ENCODE measurements at regions not wholly inside any gene's neighbourhood (a gene's known extent, or its start where the extent isn't known, plus 50 kb on each side); places are given as distances from the start of the nearest gene placed in this dataset.

DNA sequence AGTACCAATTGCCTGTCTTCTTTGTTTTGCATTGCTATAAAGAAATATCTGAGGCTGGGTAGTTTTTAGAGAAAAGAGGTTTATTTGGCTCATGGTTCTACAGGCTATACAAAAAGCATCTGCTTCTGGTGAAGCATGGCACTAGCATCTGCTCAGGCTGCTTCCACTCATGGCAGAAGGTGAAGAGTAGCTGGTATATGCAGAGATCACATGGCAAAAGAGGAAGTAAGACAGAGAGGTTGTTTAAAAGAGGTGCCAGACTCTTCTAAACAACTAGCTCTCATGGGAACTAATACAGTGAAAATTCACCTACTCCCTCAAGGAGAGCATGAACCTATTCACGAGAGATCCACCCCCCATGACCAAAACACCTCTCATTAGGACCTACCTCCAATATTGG, 56.7 kb upstream of the GUCA2B start:
- Histone ChIP-seq H3K4me1 (ENCODE audit: insufficient read depth, low read length, poor library complexity, severe bottlenecking) (no peaks in the 10 kb centered on the region), H3K36me3 (ENCODE audit: insufficient read depth, low read length) (no peaks in the 10 kb centered on the region), H3F3A (ENCODE audit: low read depth) (no peaks in the 10 kb centered on the region), H2AFZ (ENCODE audit: low read length) (no peak overlapping the region), H3K79me2 (ENCODE audit: insufficient read depth, low read length) (no peaks in the 10 kb centered on the region), H3K27me3 (ENCODE audit: insufficient read depth, low read length, poor library complexity, severe bottlenecking) (no peaks in the 10 kb centered on the region), H3K9me3 (ENCODE audit: insufficient read depth, low read depth, low read length) (no peaks in the 10 kb centered on the region), H4K20me1 (ENCODE audit: insufficient read depth, low read length, poor library complexity, severe bottlenecking) (no peaks in the 10 kb centered on the region), H3K4me2 (ENCODE audit: low read depth, low read length, poor library complexity, severe bottlenecking) (no peak overlapping the region), H3K9ac (ENCODE audit: low read depth, low read length, poor library complexity, severe bottlenecking) (no peak overlapping the region), H3K4me3 (ENCODE audit: low read length, poor library complexity, severe bottlenecking) (no peak overlapping the region), H3K9me2 (replicated peaks; ENCODE audit: low read depth, low read length) (no peaks in the 10 kb centered on the region)
- TF ChIP-seq CTCF (conservative IDR thresholded peaks at IDR 0.05; ENCODE audit: low read length) (no peak), EZH2phosphoT487 (IDR thresholded peaks at IDR 0.05; ENCODE audit: borderline replicate concordance) (no peak)

DNA sequence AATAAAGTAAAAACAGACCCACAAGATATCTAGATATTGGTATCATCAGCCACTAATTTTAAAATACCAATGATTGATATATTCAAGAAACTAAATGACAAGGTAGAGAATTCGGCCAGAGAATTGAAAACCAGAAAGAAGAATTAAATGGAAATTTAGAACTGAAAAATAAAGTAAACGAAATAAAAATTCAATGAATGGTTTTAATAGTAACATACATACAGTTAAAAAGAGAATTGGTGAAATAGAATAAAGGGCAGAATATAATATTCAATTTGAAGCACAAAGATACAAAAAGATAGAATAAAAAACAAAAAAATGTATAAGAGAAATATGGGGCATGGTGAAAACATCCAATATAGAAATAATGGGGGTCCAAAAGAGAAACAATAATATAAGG, 64.0 kb upstream of the GUCA2B start:
- H3K79me2 ChIP-seq (ENCODE audit: insufficient read depth, low read length) = no peaks in the 10 kb centered on the region
- H3F3A ChIP-seq (ENCODE audit: low read depth) = no peaks in the 10 kb centered on the region
- no peaks in the 10 kb centered on the region for H3K36me3 ChIP-seq (ENCODE audit: insufficient read depth, low read length)
- no peaks in the 10 kb centered on the region for H3K9me2 ChIP-seq (replicated peaks; ENCODE audit: low read depth, low read length)
- H3K27me3 ChIP-seq (ENCODE audit: insufficient read depth, low read length, poor library complexity, severe bottlenecking) = peaks cover 7% of the 10 kb centered on the region
- no peak overlapping the region for H3K9ac ChIP-seq (ENCODE audit: low read depth, low read length, poor library complexity, severe bottlenecking)
- H3K4me2 ChIP-seq (ENCODE audit: low read depth, low read length, poor library complexity, severe bottlenecking) = no peak overlapping the region
- H3K4me1 ChIP-seq (ENCODE audit: insufficient read depth, low read length, poor library complexity, severe bottlenecking) = no peaks in the 10 kb centered on the region
- no peaks in the 10 kb centered on the region for H4K20me1 ChIP-seq (ENCODE audit: insufficient read depth, low read length, poor library complexity, severe bottlenecking)
- 0 out of 2 replicates have a peak, but pooled peaks cover 8% of the 10 kb centered on the region for H3K9me3 ChIP-seq (ENCODE audit: insufficient read depth, low read depth, low read length)
- TF ChIP-seq CTCF (conservative IDR thresholded peaks at IDR 0.05; ENCODE audit: low read length) = no peak
- no peak overlapping the region for H2AFZ ChIP-seq (ENCODE audit: low read length)
- no peak overlapping the region for H3K4me3 ChIP-seq (ENCODE audit: low read length, poor library complexity, severe bottlenecking)

- TF ChIP-seq EZH2phosphoT487 (IDR thresholded peaks at IDR 0.05; ENCODE audit: borderline replicate concordance) (no peak), CTCF (conservative IDR thresholded peaks at IDR 0.05; ENCODE audit: low read length) (no peak)
- Histone ChIP-seq H2AFZ (ENCODE audit: low read length) (no peak overlapping the region), H3K4me1 (ENCODE audit: insufficient read depth, low read length, poor library complexity, severe bottlenecking) (no peaks in the 10 kb centered on the region), H3K4me2 (ENCODE audit: low read depth, low read length, poor library complexity, severe bottlenecking) (no peak overlapping the region), H3K36me3 (ENCODE audit: insufficient read depth, low read length) (no peaks in the 10 kb centered on the region), H4K20me1 (ENCODE audit: insufficient read depth, low read length, poor library complexity, severe bottlenecking) (no peaks in the 10 kb centered on the region), H3K4me3 (ENCODE audit: low read length, poor library complexity, severe bottlenecking) (no peak overlapping the region), H3K9ac (ENCODE audit: low read depth, low read length, poor library complexity, severe bottlenecking) (no peak overlapping the region), H3K27me3 (ENCODE audit: insufficient read depth, low read length, poor library complexity, severe bottlenecking) (peaks cover 7% of the 10 kb centered on the region), H3K9me3 (ENCODE audit: insufficient read depth, low read depth, low read length) (0 out of 2 replicates have a peak, but pooled peaks cover 8% of the 10 kb centered on the region), H3F3A (ENCODE audit: low read depth) (no peaks in the 10 kb centered on the region), H3K79me2 (ENCODE audit: insufficient read depth, low read length) (no peaks in the 10 kb centered on the region), H3K9me2 (replicated peaks; ENCODE audit: low read depth, low read length) (no peaks in the 10 kb centered on the region)
These were observed 67.1 kb upstream of the GUCA2B start for GRCh38 chr1:42086146-42086545.

Measured in Loucy (cell line).